GM18498 (cell line): ENCODE measurements at regions not wholly inside any gene's neighbourhood (a gene's known extent, or its start where the extent isn't known, plus 50 kb on each side); places are given as distances from the start of the nearest gene placed in this dataset.

Source experiments
- ATAC-seq: cut with Tn5 transposase; IDR thresholded peaks from one replicate; pipeline ENCODE4 v1.9.1; 2021; ENCODE audit warnings: mild to moderate bottlenecking, moderate library complexity; ENCODE audit not compliant: unreplicated experiment

DNA sequence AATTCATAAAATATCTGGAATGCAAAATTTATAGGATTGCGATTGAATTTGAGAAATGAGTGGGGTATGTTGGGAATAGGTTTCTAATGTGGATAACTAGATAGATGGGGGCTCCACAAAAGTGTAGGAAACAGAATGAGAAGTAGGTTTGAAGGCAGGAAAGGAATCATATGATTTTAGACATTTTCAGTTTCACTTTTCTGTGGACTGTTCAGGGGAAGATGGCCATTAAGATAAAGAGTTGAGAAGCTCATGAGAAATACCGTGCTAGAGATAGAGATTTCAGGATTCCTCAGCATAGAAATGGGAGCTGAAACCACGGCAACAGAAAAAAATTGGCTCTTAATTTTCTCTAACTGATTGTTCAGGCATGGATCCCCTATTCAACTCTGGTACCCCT is 163.4 kb upstream of the CD180 start:
- ATAC-seq = no peak

DNA sequence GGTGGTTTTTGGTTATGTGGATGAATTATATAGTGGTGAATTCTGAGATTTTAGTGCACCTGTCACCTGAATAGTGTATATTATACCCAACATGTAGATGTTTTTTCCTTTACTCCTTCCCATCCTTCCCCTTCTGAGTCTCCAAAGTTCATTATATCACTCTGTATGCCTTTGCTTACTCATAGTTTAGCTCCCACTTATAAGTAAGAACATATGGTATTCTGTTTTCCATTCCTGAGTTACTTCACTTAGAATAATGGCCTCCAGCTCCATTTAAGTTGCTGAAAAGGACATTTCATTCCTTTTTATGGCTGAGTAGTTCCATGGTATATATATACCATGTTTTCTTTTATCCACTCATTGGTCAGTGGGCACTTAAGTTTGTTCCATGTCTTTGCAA is 161.6 kb upstream of the CD180 start:
- ATAC-seq = no peak

DNA sequence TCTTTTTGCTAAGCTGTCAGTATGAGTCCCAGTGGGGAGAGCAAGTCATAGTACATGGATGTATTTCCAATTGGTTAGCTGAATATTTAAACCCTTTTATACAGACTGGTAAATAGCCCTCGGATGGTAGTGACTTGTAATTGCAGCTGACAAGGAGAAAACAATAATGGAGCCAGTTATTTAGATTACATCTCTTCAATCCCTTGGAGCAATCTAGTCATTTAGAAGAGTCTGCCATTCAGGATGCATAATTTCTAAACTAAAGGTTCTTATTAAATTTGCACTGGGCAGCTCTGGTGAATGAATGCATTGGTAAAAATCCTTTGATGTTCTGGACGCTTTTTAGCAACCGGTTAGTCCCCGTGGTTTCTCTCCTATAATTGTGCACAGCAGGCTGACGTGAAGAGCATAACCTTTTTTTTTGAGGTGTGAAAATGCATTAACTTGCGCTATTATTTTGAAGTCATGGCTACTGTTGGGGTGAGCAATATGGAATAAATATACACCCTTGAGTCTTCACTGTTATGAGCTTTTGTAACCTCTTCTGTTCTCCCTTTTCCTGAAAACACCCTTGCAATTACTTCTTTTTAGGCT is 158.6 kb upstream of the CD180 start:
- no peak for ATAC-seq

DNA sequence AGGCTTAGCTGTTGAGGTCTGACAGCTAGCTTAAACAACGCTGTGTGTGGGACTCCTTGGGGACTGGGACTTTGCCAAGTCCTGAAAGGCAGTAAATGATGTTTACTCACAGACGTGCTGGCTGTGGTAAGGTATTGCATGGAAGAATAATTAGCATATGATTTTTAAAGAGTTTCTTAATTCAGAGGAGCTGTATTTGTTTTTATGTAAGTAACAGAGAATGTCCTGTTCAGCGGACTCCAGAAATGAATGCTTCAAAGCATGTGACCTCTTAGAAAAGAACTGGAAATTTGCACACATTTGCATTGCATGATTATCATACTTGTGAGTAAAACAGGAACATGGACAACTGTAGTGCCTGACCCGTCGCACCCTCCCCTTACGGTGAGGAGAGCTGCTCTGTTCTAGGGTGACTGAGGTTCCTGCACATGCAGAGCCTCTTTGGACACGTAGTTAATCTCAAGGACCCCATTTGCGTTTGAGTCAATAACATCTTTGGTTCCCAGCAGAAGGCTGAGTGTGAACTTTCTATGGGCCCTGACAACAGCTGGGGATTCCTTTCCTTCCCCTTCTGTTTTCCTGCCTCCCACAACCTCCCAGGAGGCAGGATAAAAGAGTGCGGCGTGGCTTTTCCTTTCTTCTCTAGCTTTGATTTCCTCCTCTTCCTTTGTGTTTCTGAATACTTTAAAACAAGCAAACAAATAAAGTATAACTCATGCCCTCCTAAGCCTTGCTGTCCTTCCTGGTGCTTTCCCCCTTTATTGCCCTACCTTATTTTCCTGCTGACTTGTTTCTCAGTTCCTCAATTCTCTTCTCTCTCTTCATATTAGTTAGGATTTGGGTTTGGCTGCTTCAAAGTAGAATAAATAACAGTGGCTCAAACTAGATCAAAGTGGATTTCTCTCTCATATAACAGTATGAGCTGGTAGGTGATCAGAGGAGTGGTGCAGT is 157.2 kb upstream of the CD180 start:
- ATAC-seq = no peak

DNA sequence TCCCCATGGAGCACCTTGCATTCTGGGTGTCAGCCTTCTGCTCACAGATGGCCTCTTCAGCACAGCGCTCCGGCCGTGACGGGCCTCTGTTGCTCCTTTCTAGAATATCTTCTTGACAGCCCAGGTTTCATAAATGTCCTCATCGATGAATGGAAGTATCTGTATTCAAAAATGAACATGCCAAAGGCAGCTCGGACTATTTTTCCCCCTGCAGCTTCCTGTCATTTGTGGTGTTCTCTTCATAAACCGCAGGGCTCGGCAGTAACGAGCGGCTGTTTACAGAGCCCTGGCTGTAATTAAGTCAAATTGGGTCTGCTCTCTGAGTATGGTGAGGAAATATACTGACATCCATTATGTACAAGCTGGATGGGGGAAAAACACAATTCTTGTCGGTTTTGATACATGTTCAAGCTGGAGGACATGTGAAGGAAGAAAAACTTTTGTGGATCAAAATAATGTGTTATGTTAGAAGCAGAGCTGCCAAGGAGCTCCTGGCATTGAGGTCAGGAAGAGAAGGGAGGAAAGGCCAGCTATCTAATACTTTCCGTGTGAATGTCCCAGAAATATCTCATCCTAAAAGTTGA is 154.1 kb upstream of the CD180 start:
- no peak for ATAC-seq

DNA sequence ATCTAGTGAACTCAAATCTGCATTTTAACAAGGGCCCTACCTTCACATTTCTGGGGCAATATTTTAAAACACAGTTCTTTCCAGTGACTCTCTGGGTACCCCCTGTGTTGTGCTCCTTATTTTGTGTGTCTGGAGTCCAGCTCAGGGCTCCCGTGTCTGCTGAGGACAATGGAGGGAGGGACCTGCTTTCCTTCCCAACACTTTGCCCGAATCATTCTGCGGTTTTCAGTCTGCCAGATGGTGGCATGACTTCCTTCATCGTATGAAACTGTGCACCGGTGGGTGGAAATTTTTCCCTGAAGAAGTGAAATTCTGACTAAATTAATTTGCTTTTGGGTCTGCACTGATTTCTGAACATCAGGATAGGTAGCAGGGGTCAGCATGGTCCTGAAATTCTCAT is 153.6 kb upstream of the CD180 start:
- no peak for ATAC-seq

DNA sequence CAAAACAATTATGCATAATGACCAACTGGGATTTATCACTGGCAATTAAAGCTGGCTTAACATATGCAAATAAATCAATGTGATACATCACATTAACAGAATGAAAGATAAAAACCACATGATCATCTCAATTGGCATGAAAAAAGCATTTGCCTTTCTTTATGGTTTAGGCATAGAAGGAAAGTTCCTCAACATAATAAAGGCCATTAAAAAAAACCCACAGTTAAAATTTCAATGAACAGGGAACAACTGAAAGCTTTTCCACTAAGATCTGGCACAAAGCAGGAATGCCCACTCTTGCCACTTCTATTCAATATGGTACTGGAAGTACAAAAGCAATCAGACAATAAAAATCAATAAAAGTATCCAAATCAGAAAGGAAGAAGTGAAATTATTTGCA is 151.2 kb upstream of the CD180 start:
- no peak for ATAC-seq

DNA sequence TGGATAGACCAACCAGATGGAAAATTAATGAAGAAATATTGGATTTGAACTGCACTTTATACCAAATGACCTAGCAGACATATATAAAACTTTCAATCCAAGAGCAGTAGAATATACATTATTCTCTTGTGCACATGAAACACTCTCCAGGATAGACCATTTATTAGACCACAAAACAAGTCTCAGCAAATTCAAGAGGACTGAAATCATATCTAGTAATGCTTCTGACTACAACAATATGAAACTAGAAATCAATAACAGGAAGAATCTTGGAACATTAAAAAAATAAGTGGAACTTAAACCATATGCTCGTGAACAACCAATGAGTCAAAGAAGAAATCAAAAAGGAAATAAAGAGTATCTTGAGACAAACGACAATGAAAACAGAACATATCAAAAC is 150.0 kb upstream of the CD180 start:
- no peak for ATAC-seq

DNA sequence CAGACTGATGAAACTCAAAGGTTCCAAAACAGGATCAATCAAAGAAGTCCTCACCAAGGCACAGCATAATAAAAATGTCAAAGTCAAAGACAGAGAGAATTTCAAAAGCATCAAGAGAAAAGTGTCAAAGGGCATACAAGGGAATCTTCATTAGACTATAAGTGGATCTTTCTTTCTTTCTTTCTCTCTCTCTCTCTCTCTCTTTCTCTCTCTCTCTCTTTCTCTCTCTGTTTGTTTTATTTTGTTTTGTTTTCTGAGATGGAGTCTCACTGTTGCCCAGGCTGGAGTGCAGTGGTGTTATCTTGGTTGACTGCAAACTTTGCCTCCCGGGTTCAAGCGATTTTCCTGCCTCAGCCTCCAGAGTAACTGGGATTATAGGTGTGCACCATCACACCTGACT is 148.3 kb upstream of the CD180 start:
- ATAC-seq = no peak

DNA sequence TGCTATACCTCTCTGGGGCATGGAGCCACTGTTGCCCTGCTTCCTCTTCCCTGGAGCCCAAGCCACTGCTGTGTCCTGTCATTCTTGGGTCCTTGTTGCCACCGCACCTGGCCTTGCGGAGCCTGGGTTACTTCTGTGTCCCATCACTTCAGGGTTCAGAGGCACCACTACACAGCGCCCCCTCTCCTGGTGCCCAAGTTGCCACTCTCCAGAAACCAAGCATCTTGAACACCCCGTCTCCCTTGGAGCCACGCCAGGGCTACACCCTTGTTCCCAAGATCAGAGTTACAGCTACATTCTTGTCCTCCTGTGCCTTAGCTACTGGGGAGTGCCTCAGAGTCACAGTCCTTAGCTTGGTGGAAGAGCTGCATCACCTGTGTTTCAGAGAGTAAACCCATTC is 147.2 kb upstream of the CD180 start:
- no peak for ATAC-seq

DNA sequence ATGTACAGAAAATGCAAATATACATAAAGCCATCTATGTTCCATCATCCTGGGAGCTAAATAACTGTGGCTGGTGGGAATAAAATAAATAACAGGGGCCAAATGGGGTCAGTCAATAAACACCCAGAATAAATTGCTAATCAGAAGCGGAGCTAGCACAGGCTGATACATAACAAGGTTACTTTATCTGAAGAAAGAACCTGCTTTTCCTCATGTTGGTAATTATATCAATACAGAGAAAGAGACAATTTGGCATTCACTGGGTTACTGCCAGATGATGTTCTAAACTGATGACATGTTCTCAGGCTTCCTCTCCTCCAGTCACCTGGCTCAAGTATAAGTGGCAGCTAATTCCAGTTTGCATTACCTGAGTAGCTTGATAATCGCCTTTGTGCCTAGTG is 144.9 kb upstream of the CD180 start:
- no peak for ATAC-seq

DNA sequence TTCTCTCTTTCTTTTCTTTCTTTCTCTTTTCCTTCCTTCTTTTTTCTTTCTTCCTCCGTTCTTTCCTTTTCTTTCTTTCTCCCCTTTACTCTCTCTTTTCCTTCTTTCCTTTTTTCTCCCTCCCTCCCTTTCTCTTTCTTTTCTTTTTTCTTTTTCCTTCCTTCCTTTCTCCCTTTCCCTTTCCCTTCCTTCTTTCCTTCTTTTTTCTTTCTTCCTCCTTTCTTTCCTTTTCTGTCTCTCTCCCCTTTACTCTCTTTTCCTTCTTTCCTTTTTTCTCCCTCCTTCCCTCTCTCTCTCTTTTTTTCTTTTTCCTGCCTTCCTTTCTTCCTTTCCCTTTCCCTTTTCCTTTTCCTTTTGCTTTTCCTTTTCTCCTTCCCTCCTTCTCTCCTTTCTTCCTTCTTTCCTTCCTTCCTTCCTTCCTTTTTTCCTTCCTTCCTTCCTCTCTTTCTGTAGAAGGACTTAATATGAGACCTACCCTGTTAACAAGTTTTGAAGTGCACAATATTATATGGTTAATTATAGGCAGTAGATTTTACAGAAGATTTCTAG is 142.7 kb upstream of the CD180 start:
- ATAC-seq = no peak

DNA sequence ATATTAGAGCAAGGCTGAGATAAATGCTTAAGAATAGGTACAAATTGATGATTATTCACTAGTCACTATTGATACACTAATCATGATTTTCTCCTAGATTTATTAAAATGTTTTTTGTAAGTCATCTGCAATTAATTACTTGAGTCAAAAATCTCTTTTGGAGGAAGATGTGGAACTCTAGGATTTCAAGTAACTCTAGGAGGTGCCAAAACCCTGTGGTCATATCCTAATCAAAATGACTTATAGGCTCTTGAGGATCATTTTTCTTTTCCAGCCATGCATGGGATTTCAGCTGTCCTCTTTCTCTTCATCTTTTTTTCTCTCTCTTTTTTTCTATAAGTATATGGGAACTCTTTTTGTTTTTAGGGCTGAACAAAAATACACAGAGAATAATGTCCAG is 141.8 kb upstream of the CD180 start:
- ATAC-seq = no peak

DNA sequence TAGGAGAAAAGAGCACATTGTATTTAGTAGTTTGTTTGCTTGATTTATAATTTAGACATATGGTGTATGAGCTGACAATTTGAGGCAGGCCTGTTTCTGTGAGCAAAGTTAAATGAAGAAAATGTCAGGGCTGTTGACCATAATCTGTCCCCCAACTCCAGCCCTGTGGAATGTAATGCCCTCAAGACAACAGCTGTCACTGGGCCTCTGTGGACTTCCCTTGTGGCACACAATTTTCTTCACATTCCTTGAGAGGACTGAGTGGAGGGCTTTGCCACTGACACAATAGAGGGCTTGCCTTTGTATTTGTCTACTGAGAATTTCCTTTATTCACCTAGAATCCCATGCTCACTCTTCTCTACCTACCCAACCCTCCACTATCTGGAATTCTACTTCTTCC is 141.2 kb upstream of the CD180 start:
- ATAC-seq = no peak

DNA sequence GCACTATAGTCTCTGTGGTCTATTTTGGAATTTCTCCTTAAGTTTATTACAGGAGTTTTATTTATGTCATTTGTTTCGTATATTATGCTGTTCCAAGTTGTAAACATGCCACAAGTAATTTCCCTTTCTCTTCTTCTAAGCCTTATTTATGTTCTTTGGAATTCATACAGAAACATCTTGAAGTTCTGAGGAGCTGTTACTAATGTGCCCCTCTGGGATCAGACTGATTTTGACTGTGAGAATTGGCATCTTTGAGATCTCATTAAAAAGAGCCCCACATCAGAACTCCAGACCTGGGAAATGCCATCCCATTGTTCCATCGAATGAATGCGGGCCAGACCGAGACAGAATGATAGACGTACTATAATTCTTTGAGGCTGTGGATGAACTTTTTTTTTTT is 138.8 kb upstream of the CD180 start:
- no peak for ATAC-seq

DNA sequence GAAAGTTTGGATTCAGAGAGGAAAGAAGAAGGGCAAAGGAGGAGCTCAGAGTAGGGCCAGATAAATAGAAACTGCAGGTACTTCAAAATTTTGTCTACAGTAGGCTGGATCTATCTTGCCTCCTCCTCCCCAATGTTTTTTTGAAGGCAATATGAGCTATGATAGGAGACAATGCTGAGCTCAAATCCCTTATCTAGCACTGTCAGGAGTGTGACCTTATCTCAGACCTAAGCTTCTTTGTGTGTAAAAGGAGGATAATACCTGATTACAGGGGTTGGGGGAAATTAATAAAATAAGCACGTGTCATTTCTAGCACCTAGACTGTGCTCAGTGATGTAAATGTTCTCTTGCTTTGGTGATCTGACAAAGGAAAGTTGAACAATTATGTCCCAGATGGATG is 137.8 kb upstream of the CD180 start:
- ATAC-seq = no peak

DNA sequence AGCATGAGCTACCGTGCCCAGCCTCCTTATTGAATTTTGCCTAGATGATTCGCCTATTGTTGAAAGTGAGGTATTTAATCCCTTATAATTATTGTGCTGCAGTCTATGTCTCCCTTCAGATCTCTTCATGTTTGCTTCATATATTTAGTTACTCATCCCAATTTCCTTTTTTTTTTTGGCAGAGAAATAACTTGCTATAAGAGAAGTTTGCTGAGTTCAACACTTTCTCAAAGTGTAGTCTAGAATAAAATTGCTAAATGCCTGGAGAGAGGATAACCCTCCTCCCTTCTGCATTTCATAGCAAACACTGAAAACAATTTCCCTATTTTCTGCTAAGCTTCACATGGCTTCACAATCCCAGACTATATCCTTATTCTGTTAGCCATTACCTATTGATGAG is 136.6 kb upstream of the CD180 start:
- no peak for ATAC-seq

DNA sequence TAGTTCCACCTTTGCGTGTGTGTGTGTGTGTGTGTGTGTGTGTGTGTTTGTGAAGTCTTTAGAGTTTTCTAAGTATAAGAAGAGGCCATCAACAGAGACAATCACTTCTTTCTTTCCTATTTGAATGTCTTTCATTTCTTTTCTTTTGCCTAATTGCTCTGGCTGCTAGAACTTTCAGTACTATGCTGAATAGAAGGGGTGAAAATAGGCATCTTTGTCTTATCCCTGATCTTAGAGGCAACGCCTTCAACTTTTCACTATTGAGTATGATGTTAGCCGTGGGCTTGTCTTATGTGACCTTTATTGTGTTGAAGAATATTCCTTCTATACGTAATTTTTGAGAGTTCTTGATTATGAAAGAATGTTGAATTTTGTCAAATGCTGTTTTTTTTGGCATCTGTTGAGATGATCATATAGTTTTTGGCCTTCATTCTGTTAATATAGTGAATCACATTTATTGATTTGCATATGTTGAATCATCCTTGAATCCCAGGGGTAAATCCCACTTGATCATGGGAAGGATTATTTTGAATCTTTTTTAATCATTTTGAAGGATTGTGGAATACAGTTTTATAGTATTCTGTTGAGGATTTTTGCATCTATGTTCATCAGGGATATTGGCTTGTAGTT is 134.8 kb upstream of the CD180 start:
- no peak for ATAC-seq

DNA sequence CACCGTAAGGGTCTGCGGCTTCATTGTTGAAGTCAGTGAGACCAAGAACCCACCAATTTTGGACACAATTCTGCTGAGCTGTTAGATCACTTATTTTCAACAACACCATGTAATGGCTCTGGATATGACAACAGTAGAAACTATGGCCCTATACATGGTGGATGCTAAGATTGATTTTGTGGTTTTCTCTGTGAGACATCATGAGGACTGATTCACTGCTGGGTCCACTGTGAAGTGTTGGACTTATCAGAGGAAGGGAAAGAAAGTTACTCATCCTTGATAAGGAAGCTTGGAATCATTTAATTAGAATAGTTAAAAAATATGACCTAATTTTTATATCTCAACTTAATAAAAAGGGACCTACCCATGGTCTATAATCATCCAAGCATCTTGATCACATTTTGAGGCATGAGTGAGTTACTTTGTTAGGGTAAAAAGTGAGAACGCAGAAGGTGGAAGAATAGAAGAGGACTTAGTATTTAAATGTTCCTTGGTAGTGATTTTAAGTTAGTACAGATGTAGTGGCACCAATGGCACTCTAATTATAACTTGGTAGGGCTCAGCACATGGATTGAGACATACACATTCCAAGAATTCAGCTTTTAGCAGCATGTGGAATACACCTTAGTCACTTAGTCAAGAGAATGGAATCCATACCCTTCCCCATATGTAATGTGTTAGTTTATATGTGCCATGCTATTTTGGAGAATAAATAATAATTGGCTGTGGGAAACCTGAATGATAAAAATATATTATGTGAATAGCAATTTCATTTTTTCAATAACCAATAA is 123.5 kb upstream of the CD180 start:
- no peak for ATAC-seq

DNA sequence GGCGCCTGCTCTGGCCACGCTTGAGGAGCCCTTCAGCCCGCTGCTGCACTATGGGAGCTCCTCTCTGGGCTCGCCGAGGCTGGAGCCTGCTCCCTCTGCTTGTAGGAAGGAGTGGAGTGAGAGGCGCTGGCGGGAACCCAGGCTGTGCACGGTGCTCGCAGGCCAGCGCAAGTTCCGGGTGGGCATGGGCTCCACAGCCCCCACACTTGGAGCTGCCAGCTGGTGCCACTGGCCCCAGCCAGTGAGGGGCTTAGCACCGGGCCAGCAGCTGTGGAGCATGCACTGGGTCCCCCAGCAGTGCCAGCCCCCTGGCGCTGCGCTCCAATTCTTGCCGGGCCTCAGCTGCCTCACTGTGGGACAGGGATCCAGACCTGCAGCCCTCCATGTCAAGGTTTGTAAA is 122.1 kb upstream of the CD180 start:
- ATAC-seq = no peak

DNA sequence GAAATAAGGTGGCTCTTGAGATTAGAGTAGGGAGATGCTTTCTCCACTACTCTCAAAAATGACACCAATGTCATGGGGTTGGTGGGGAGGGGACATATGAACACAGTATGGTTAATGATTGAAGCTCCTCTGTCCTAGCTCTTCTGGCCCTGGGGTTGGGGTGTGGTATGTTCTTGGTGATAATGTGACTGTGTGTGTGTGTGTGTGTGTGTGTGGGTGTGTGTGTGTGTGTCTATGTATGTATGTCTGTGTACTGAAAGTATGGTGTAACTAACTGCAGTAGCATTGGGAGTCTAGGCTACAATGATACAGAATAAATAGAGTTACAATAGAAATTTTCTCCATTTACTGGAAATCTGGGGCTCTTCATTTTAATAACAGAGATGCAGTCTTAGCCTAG is 121.0 kb upstream of the CD180 start:
- no peak for ATAC-seq
